Ovary (tissue), 7 donors: ENCODE measurements at regions not wholly inside any gene's neighbourhood (a gene's known extent, or its start where the extent isn't known, plus 50 kb on each side); places are given as distances from the start of the nearest gene placed in this dataset.

Source experiments
- DNase-seq, 5 donors: peaks; one replicate each; pipeline ENCODE4 v3.0.0-alpha.2; 2019 to 2020
- H3K27ac ChIP-seq, 2 donors: fragments of 200-600 bp; one replicate each; pipeline versions ENCODE4 v1.5.1 to v1.8.0; 2019 to 2022
- H3K27me3 ChIP-seq: fragments of 200-600 bp; one replicate; pipeline ENCODE4 v1.8.0; 2022
- H3K36me3 ChIP-seq: fragments of 200-600 bp; sonication (generic); one replicate; pipeline ENCODE4 v1.5.1; 2019
- H3K4me1 ChIP-seq: one replicate; pipeline ENCODE4 v1.8.1; 2013; ENCODE audit warnings: mild to moderate bottlenecking, moderate library complexity; ENCODE audit not compliant: insufficient read depth
- H3K4me3 ChIP-seq: fragments of 200-600 bp; sonication (generic); one replicate; pipeline ENCODE4 v1.5.1; 2017
- H3K9me3 ChIP-seq, 2 donors: fragments of 200-600 bp in 1 of 2; sonication (generic) in 1 of 2; one replicate each; pipeline versions ENCODE4 v1.5.1 to v1.8.1; 2013 to 2019; ENCODE audit warnings: mild to moderate bottlenecking in 1 of 2, moderate library complexity in 1 of 2
- EP300 ChIP-seq: sonication (generic); formaldehyde crosslinking; IDR thresholded peaks from one replicate; pipeline ENCODE4 v1.6.1; 2017; ENCODE audit warnings: antibody characterized with exemption
- POLR2A ChIP-seq: fragments of 450-650 bp; IDR thresholded peaks from one replicate; pipeline ENCODE4 v1.6.1; 2017; ENCODE audit warnings: antibody characterized with exemption, mild to moderate bottlenecking, moderate library complexity
- WGBS, 3 donors: extraction: QIAGEN DNeasy Blood & Tissue Kit in 1 of 3; methylation state at CpG; one replicate each; pipeline versions ENCODE4 v1.1.5 to v1.1.7; 2013 to 2017; 5-methylcytosine and 5-hydroxymethylcytosine counted together
- intact Hi-C, 4 donors: fragments of 100-400 bp; cut with DNase I; formaldehyde crosslinking; loops; one replicate each; pipeline versions ENCODE4 v1.11.0 to v1.15.1; 2022 to 2023
- TF ChIP-seq, protein P1 (sequence below), 3 donors: fragments of 450-650 bp in 2 of 3; fragments of 200-600 bp in 1 of 3; IDR thresholded peaks; one replicate each; pipeline versions ENCODE4 v1.5.1 to v1.8.0; 2016 to 2022; ENCODE audit warnings: antibody characterized with exemption in 3 of 3, mild to moderate bottlenecking in 1 of 3
- donor health status: DM: no; HTN: no; CAD: no; lungs with moderate emphysema.
- donor health status: DM: no; HTN: no; CAD: no.
- donor health status: Bipolar disorder and iron deficiency.
- donor health status: DM: no; HTN: no; CAD: no.
- donor health status: DM: yes; HTN: yes; CAD: no.

DNA sequence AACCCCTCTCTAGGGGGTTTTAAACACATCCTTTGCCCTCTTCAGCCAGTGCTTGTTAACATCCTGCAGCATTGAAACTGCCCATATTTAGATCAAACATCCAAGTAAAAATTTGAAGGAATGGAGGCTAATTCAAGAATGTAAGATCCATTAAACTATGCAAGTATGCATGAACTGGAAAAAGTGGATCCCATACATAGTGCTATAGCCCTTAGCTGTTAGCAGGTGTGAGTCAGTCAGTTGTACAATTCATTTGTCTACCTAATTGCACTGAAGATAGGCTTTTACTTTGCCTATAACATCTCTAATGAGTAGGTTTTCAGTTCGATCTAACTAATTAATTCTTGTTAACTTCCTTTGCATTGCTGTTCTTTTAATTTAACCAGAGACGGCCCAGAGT, 270.9 kb downstream of the LMO4 start:
- Histone ChIP-seq H3K4me3 (no peak overlapping the region), H3K27ac (no peak overlapping the region), H3K27me3 (no peaks in the 10 kb centered on the region), H3K4me1 (peaks cover 2% of the 10 kb centered on the region), H3K36me3 (no peaks in the 10 kb centered on the region), H3K9me3 (no peaks in the 10 kb centered on the region)
- 38 to 71% (median 50%) methylated on average over 2 of the region's 2 CpGs for WGBS, 3 donors
- DNase-seq, result no peak
- intact Hi-C loops, result no loop called here
- TF ChIP-seq POLR2A, result no peak
- TF ChIP-seq EP300, result no peak
- TF ChIP-seq, protein P1, sequence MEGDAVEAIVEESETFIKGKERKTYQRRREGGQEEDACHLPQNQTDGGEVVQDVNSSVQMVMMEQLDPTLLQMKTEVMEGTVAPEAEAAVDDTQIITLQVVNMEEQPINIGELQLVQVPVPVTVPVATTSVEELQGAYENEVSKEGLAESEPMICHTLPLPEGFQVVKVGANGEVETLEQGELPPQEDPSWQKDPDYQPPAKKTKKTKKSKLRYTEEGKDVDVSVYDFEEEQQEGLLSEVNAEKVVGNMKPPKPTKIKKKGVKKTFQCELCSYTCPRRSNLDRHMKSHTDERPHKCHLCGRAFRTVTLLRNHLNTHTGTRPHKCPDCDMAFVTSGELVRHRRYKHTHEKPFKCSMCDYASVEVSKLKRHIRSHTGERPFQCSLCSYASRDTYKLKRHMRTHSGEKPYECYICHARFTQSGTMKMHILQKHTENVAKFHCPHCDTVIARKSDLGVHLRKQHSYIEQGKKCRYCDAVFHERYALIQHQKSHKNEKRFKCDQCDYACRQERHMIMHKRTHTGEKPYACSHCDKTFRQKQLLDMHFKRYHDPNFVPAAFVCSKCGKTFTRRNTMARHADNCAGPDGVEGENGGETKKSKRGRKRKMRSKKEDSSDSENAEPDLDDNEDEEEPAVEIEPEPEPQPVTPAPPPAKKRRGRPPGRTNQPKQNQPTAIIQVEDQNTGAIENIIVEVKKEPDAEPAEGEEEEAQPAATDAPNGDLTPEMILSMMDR (IDR thresholded peaks at IDR 0.05), result no peak

DNA sequence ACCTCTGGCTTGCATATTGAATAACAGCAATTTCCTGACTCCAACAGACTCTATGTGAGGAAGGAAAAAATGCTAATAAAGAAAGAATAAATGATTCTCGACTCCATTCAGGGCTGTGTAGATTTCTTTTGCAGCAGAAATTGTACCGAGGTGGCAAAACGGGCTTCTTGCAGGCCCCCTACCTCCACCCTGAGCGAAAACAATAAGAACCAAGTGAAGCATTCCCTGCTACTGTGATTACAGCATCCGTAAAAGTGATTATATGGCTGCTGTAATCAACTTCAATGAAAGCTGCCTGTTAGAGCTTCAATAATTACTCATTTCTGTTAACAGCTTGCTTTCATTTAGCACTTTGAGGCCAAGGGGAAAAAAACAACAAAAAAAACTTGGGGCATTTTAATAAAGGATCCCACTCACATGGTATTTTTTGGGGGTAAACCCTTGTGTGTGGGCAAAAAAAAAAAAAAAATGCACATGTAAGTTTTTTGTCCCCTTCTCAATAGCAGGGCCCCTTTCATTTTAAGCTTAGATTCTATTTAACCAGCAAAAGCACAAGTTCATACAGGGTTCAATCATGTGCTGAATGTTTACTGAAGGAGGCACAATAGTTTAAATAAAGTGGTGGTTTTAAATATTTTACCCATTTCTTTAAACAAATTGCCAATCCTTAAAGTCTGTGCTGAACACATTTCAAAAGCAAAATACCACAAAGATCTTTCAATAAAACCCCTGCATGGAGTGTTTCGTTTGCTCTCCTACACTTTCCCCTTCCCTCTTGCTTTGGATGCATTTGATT, 271.6 kb downstream of the LMO4 start:
- intact Hi-C loops, result no loop called here
- Histone ChIP-seq H3K27ac (no peak overlapping the region), H3K36me3 (no peaks in the 10 kb centered on the region), H3K27me3 (no peaks in the 10 kb centered on the region), H3K4me1 (no peaks in the 10 kb centered on the region), H3K4me3 (no peak overlapping the region), H3K9me3 (no peaks in the 10 kb centered on the region)
- 53 to 73% (median 67%) methylated on average over 6 of the region's 6 CpGs for WGBS, 3 donors
- DNase-seq, result no peak
- TF ChIP-seq EP300 (no peak), POLR2A (no peak)
- TF ChIP-seq, protein P1 (IDR thresholded peaks at IDR 0.05), result no peak

DNA sequence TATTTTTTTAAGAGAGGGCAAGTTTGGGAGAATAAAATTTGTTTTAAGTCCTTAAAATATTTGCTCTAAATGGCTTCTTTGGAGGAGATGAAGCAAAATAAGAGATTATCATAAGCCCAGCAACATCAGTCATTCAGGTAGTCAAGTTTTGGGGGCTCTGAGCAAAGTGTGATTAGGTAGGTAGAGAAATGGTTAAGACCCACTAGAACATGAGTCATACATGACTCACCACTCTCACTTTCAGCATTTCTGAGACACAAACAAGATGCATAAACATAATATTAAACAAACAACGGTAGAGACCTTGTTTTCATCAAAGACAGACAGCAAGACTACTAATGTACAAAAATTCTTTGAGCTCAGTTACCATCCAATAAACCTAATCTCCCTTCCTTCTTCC, 272.2 kb downstream of the LMO4 start:
- no peaks in the 10 kb centered on the region for H3K36me3 ChIP-seq
- no peaks in the 10 kb centered on the region for H3K27me3 ChIP-seq
- WGBS, 3 donors, result 4 to 7% (median 6%) methylated on average over 1 of the region's 1 CpG
- H3K9me3 ChIP-seq, result no peaks in the 10 kb centered on the region
- no peaks in the 10 kb centered on the region for H3K4me1 ChIP-seq
- DNase-seq, result no peak
- no peak overlapping the region for H3K4me3 ChIP-seq
- intact Hi-C loops, result no loop called here
- H3K27ac ChIP-seq, result no peak overlapping the region
- TF ChIP-seq, protein P1 (IDR thresholded peaks at IDR 0.05), result no peak
- TF ChIP-seq EP300 (no peak), POLR2A (no peak)

GRCh38 chr1:87603626-87604025, 274.9 kb downstream of the LMO4 start:
- Histone ChIP-seq H3K4me3 (no peak overlapping the region), H3K9me3 (no peaks in the 10 kb centered on the region), H3K27ac (no peak overlapping the region), H3K4me1 (no peaks in the 10 kb centered on the region), H3K36me3 (no peaks in the 10 kb centered on the region), H3K27me3 (no peaks in the 10 kb centered on the region)
- DNase-seq, result no peak
- TF ChIP-seq, protein P1 (IDR thresholded peaks at IDR 0.05), result no peak
- TF ChIP-seq POLR2A, result no peak
- TF ChIP-seq EP300, result no peak
- WGBS, 3 donors, result 31 to 48% (median 48%) methylated on average over 1 of the region's 1 CpG
- intact Hi-C loops, result no loop called here
